NCI-H2196 treated with DMSO at 0.1 percent for 48 hours (cell line): ENCODE measurements at regions not wholly inside any gene's neighbourhood (a gene's known extent, or its start where the extent isn't known, plus 50 kb on each side); places are given as distances from the start of the nearest gene placed in this dataset.
"Not testable (repeated sequence)": the region's sequence is repeated elsewhere in the genome, so short reads cannot be mapped to it uniquely, and the experiment has no call there.

Experiments
- DNase-seq: peaks from one replicate; lab custom pipeline; 2025; ENCODE audit not compliant: unreplicated experiment; lab: John Stamatoyannopoulos, UW

DNA sequence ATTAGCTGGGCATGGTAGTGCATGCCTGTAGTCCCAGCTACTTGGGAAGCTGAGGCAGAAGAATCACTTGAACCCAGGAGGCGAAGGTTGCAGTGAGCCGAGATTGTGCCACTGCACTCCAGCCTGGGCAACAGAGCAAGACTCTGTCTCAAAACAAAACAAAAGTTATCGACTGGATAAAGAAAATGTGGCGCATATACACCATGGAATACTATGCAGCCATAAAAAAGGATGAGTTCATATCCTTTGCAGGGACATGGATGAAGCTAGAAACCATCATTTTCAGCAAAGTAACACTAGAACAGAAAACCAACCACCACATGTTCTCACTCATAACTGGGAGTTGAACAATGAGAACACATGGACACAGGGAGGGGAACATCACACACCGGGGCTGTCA, 50.3 kb upstream of the USP9X start:
- DNase-seq, result not testable (repeated sequence)
